HEK293 (cell line): ENCODE measurements at regions not wholly inside any gene's neighbourhood (a gene's known extent, or its start where the extent isn't known, plus 50 kb on each side); places are given as distances from the start of the nearest gene placed in this dataset.

Experiments
- CTCF ChIA-PET: fragments of 350-600 bp; formaldehyde crosslinking; extraction: SDS; loops from one replicate; lab custom pipeline; 2021; ENCODE audit warnings: antibody characterized with exemption; lab: Yijun Ruan, JAX
- POLR2A ChIA-PET: fragments of 300-600 bp; formaldehyde crosslinking; extraction: SDS; loops from one replicate; lab custom pipeline; 2020; ENCODE audit warnings: antibody characterized with exemption, inconsistent platforms; lab: Yijun Ruan, JAX
- H3K27ac ChIP-seq: fragments of 200-500 bp; sonication (Bioruptor generic); 2 replicates; pipeline ENCODE4 v1.5.1; 2014; ENCODE audit warnings: low read depth, low read length, control low read depth, inconsistent platforms; ENCODE audit errors: extremely low read depth
- H3K36me3 ChIP-seq, 2 experiments: fragments of 200-500 bp in 1 of 2; sonication (Bioruptor generic) in 1 of 2; 1 replicate in 1 of 2; 2 replicates in 1 of 2; pipeline ENCODE4 v1.5.1; 2014 to 2017; ENCODE audit warnings: inconsistent platforms in 2 of 2, low read length in 2 of 2; ENCODE audit not compliant: control insufficient read depth in 2 of 2, insufficient read depth in 1 of 2
- H3K4me1 ChIP-seq: fragments of 200-500 bp; sonication (Bioruptor generic); 2 replicates; pipeline ENCODE4 v1.5.1; 2014; ENCODE audit warnings: mild to moderate bottlenecking, low read length, inconsistent platforms; ENCODE audit not compliant: control insufficient read depth, insufficient read depth
- H3K4me3 ChIP-seq: 2 replicates; pipeline ENCODE4 v1.5.1; 2011; ENCODE audit warnings: low read depth, mild to moderate bottlenecking, control low read depth, low read length, moderate library complexity
- H3K9me3 ChIP-seq: fragments of 200-500 bp; sonication (Bioruptor generic); 2 replicates; pipeline ENCODE4 v1.5.1; 2014; ENCODE audit warnings: low read depth, low read length, inconsistent platforms; ENCODE audit not compliant: control insufficient read depth, insufficient read depth
- EGR2 ChIP-seq: fragments of 450-650 bp; formaldehyde crosslinking; IDR thresholded peaks from 2 replicates; pipeline ENCODE4 v1.5.1; 2016; ENCODE audit warnings: low read depth, missing biosample characterization, missing genetic modification characterization
- GFI1B ChIP-seq: fragments of 450-650 bp; formaldehyde crosslinking; IDR thresholded peaks from 2 replicates; pipeline ENCODE4 v1.5.1; 2016; ENCODE audit warnings: missing biosample characterization, missing genetic modification characterization
- HOXD13 ChIP-seq: sonication (generic); formaldehyde crosslinking; IDR thresholded peaks from 2 replicates; pipeline ENCODE4 v1.8.0; 2022; ENCODE audit warnings: missing genetic modification reagents, borderline replicate concordance
- KLF1 ChIP-seq: fragments of 450-650 bp; formaldehyde crosslinking; IDR thresholded peaks from 2 replicates; pipeline ENCODE4 v1.5.1; 2016; ENCODE audit warnings: missing biosample characterization, missing genetic modification characterization
- SP7 ChIP-seq: fragments of 450-650 bp; formaldehyde crosslinking; IDR thresholded peaks from 2 replicates; pipeline ENCODE4 v1.5.1; 2016; ENCODE audit warnings: missing biosample characterization, missing genetic modification characterization
- TSHZ1 ChIP-seq: fragments of 450-650 bp; formaldehyde crosslinking; IDR thresholded peaks from 2 replicates; pipeline ENCODE4 v1.5.1; 2016; ENCODE audit warnings: missing biosample characterization, missing genetic modification characterization, borderline replicate concordance
- ZBTB20 ChIP-seq: fragments of 450-650 bp; formaldehyde crosslinking; IDR thresholded peaks from 2 replicates; pipeline ENCODE4 v1.5.1; 2016; ENCODE audit warnings: missing biosample characterization, missing genetic modification characterization
- ZBTB48 ChIP-seq: fragments of 450-650 bp; formaldehyde crosslinking; IDR thresholded peaks from 2 replicates; pipeline ENCODE4 v1.5.1; 2016; ENCODE audit warnings: missing biosample characterization, missing genetic modification characterization
- ZBTB8A ChIP-seq: fragments of 450-650 bp; formaldehyde crosslinking; IDR thresholded peaks from 2 replicates; pipeline ENCODE4 v1.5.1; 2016; ENCODE audit warnings: missing biosample characterization, missing genetic modification characterization
- ZFHX2 ChIP-seq: fragments of 450-650 bp; formaldehyde crosslinking; conservative IDR thresholded peaks from 2 replicates; pipeline ENCODE4 v1.5.1; 2016; ENCODE audit warnings: missing biosample characterization, missing genetic modification characterization
- ZNF184 ChIP-seq: fragments of 450-650 bp; IDR thresholded peaks from 2 replicates; pipeline ENCODE4 v1.5.1; 2018; ENCODE audit warnings: missing biosample characterization, mild to moderate bottlenecking, missing genetic modification characterization
- ZNF223 ChIP-seq: fragments of 450-650 bp; formaldehyde crosslinking; IDR thresholded peaks from 2 replicates; pipeline ENCODE4 v1.5.1; 2016; ENCODE audit warnings: missing biosample characterization, missing genetic modification characterization
- ZNF26 ChIP-seq: fragments of 450-650 bp; formaldehyde crosslinking; IDR thresholded peaks from 2 replicates; pipeline ENCODE4 v1.5.1; 2016; ENCODE audit warnings: missing biosample characterization, missing genetic modification characterization
- ZNF362 ChIP-seq: fragments of 450-650 bp; formaldehyde crosslinking; IDR thresholded peaks from 2 replicates; pipeline ENCODE4 v1.5.1; 2016; ENCODE audit warnings: missing biosample characterization, missing genetic modification characterization
- ZNF398 ChIP-seq: fragments of 450-650 bp; formaldehyde crosslinking; IDR thresholded peaks from 2 replicates; pipeline ENCODE4 v1.5.1; 2017; ENCODE audit warnings: missing biosample characterization, missing genetic modification characterization
- ZNF664 ChIP-seq: fragments of 450-650 bp; formaldehyde crosslinking; IDR thresholded peaks from 2 replicates; pipeline ENCODE4 v1.5.1; 2016; ENCODE audit warnings: missing biosample characterization, missing genetic modification characterization
- TF ChIP-seq, protein P1 (sequence below): fragments of 450-650 bp; formaldehyde crosslinking; IDR thresholded peaks from 2 replicates; pipeline ENCODE4 v1.5.1; 2016; ENCODE audit warnings: missing biosample characterization, missing genetic modification characterization

- TF ChIP-seq, protein P1, sequence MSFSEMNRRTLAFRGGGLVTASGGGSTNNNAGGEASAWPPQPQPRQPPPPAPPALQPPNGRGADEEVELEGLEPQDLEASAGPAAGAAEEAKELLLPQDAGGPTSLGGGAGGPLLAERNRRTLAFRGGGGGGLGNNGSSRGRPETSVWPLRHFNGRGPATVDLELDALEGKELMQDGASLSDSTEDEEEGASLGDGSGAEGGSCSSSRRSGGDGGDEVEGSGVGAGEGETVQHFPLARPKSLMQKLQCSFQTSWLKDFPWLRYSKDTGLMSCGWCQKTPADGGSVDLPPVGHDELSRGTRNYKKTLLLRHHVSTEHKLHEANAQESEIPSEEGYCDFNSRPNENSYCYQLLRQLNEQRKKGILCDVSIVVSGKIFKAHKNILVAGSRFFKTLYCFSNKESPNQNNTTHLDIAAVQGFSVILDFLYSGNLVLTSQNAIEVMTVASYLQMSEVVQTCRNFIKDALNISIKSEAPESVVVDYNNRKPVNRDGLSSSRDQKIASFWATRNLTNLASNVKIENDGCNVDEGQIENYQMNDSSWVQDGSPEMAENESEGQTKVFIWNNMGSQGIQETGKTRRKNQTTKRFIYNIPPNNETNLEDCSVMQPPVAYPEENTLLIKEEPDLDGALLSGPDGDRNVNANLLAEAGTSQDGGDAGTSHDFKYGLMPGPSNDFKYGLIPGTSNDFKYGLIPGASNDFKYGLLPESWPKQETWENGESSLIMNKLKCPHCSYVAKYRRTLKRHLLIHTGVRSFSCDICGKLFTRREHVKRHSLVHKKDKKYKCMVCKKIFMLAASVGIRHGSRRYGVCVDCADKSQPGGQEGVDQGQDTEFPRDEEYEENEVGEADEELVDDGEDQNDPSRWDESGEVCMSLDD (tag by site-specific recombination): no peak
- peak; percentile 38; the same call in 1 of the 2 replicates for TF ChIP-seq ZNF664 (tag by site-specific recombination)
- TF ChIP-seq ZBTB20 (tag by site-specific recombination): no peak
- TF ChIP-seq SP7: no peak
- TF ChIP-seq TSHZ1 (tag by site-specific recombination): no peak
- no peak for TF ChIP-seq ZNF223
Observed at GRCh38 chr20:53711333-53712211, 117.9 kb upstream of the ZNF217 start (continued).

- H3K4me3 ChIP-seq: no peak overlapping the region
Observed at GRCh38 chr20:53708129-53708968, 114.7 kb upstream of the ZNF217 start.

More at GRCh38 chr20:53708129-53708968, 114.7 kb upstream of the ZNF217 start:
- no peaks in the 10 kb centered on the region for H3K36me3 ChIP-seq
- H3K9me3 ChIP-seq: no peaks in the 10 kb centered on the region
- ChIA-PET CTCF (interaction anchor here (1.0 kb wide), 2 partner anchors 27 to 206 kb away, joined by 3 to 4 read pairs; no protein-coding TSS in a partner anchor), POLR2A (interaction anchor here (0.6 to 0.7 kb wide), 2 partner anchors 115 to 191 kb away, joined by 3 read pairs; partner anchors contain the start of gene ZNF217)
- no peak overlapping the region for H3K27ac ChIP-seq
- H3K4me1 ChIP-seq: no peaks in the 10 kb centered on the region
- TF ChIP-seq ZNF184 (tag by site-specific recombination): no peak
- TF ChIP-seq HOXD13 (CRISPR knock-in tag): peak; percentile 65; the same call in 1 of the 2 replicates
- TF ChIP-seq KLF1 (tag by site-specific recombination): no peak
- no peak for TF ChIP-seq ZNF362
- no peak for TF ChIP-seq ZBTB48 (tag by site-specific recombination)
- peak; percentile 97 for TF ChIP-seq ZNF664 (tag by site-specific recombination)
- 0 out of 2 replicates have a peak, but pooled peaks have one; percentile 32 for TF ChIP-seq ZBTB8A (tag by site-specific recombination)
- TF ChIP-seq ZNF398 (tag by site-specific recombination): no peak
- peak; percentile 81 for TF ChIP-seq EGR2 (tag by site-specific recombination)
- peak; percentile 90 for TF ChIP-seq ZFHX2 (tag by site-specific recombination)
- TF ChIP-seq GFI1B (tag by site-specific recombination): 0 out of 2 replicates have a peak, but pooled peaks have one; percentile 53
- no peak for TF ChIP-seq ZNF26 (tag by site-specific recombination)
